HEK293T (cell line): ENCODE measurements at regions not wholly inside any gene's neighbourhood (a gene's known extent, or its start where the extent isn't known, plus 50 kb on each side); places are given as distances from the start of the nearest gene placed in this dataset.

Experiments used
- CTCF ChIA-PET: fragments of 350-600 bp; formaldehyde crosslinking; extraction: SDS; loops from one replicate; lab custom pipeline; 2021; ENCODE audit warnings: antibody characterized with exemption, inconsistent platforms; lab: Yijun Ruan, JAX
- POLR2A ChIA-PET: fragments of 350-600 bp; formaldehyde crosslinking; extraction: SDS; loops from one replicate; lab custom pipeline; 2020; ENCODE audit warnings: antibody characterized with exemption, inconsistent platforms; lab: Yijun Ruan, JAX
- DNase-seq: peaks from one replicate; pipeline ENCODE4 v3.0.0; 2012; ENCODE audit warnings: mixed read lengths; ENCODE audit errors: extremely low spot score
- ARNT ChIP-seq: fragments of 450-650 bp; IDR thresholded peaks from 2 replicates; pipeline ENCODE4 v1.6.1; 2017; ENCODE audit warnings: mild to moderate bottlenecking
- BHLHE40 ChIP-seq: fragments of 450-650 bp; IDR thresholded peaks from 2 replicates; pipeline ENCODE4 v1.6.1; 2016; ENCODE audit warnings: mild to moderate bottlenecking, moderate library complexity, borderline replicate concordance
- CTBP1 ChIP-seq: fragments of 450-650 bp; IDR thresholded peaks from 2 replicates; pipeline ENCODE4 v1.6.1; 2016; ENCODE audit warnings: borderline replicate concordance
- ELF4 ChIP-seq: fragments of 450-650 bp; IDR thresholded peaks from 2 replicates; pipeline ENCODE4 v1.6.1; 2017; ENCODE audit warnings: antibody characterized with exemption
- FOXA1 ChIP-seq: fragments of 450-650 bp; IDR thresholded peaks from 2 replicates; pipeline ENCODE4 v1.6.1; 2016; ENCODE audit warnings: mild to moderate bottlenecking
- FOXK2 ChIP-seq: fragments of 450-650 bp; IDR thresholded peaks from 2 replicates; pipeline ENCODE4 v1.6.1; 2016; ENCODE audit warnings: mild to moderate bottlenecking
- FOXM1 ChIP-seq: fragments of 450-650 bp; IDR thresholded peaks from 2 replicates; pipeline ENCODE4 v1.6.1; 2017; ENCODE audit warnings: mild to moderate bottlenecking, borderline replicate concordance
- HDGF ChIP-seq: fragments of 450-650 bp; IDR thresholded peaks from 2 replicates; pipeline ENCODE4 v1.6.1; 2017; ENCODE audit warnings: antibody characterized with exemption, borderline replicate concordance
- L3MBTL2 ChIP-seq: fragments of 450-650 bp; conservative IDR thresholded peaks from 2 replicates; pipeline ENCODE4 v1.6.1; 2016; ENCODE audit warnings: mild to moderate bottlenecking
- LEF1 ChIP-seq: fragments of 450-650 bp; IDR thresholded peaks from 2 replicates; pipeline ENCODE4 v1.6.1; 2017; ENCODE audit warnings: mild to moderate bottlenecking, borderline replicate concordance
- NFRKB ChIP-seq: fragments of 450-650 bp; IDR thresholded peaks from 2 replicates; pipeline ENCODE4 v1.6.1; 2016; ENCODE audit warnings: mild to moderate bottlenecking, moderate library complexity
- SP1 ChIP-seq: fragments of 450-650 bp; IDR thresholded peaks from 2 replicates; pipeline ENCODE4 v1.6.1; 2017
- SUZ12 ChIP-seq: fragments of 450-650 bp; IDR thresholded peaks from 2 replicates; pipeline ENCODE4 v1.6.1; 2016; ENCODE audit warnings: mild to moderate bottlenecking
- TARDBP ChIP-seq: fragments of 450-650 bp; IDR thresholded peaks from 2 replicates; pipeline ENCODE4 v1.6.1; 2016
- ZNF384 ChIP-seq: fragments of 450-650 bp; IDR thresholded peaks from 2 replicates; pipeline ENCODE4 v1.6.1; 2016
- TF ChIP-seq, protein P1 (sequence below): fragments of 450-650 bp; IDR thresholded peaks from 2 replicates; pipeline ENCODE4 v1.6.1; 2016

DNA sequence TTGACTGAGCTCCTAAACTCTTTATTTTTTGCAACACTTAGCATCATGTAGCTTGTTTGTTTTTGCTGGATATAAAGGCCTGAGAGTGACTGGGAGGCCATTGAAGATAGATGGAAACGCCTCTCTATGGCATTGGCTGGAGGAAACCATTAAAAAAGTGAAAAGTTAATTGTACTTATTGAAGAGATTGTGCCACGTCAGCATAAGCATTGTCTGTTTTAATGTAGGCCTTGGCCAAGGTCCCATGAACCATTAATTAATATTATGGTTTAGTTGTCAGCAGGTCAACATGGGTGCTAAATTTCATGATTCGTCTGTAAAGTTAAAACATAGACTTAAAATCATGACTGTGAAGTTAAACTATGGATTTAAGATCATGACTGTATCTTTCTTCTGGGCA, 178.6 kb downstream of the GATA3 start:
- no peak for TF ChIP-seq ARNT
- TF ChIP-seq, protein P1, sequence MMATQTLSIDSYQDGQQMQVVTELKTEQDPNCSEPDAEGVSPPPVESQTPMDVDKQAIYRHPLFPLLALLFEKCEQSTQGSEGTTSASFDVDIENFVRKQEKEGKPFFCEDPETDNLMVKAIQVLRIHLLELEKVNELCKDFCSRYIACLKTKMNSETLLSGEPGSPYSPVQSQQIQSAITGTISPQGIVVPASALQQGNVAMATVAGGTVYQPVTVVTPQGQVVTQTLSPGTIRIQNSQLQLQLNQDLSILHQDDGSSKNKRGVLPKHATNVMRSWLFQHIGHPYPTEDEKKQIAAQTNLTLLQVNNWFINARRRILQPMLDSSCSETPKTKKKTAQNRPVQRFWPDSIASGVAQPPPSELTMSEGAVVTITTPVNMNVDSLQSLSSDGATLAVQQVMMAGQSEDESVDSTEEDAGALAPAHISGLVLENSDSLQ, result 0 out of 2 replicates have a peak, but pooled peaks have one; percentile 22
- TF ChIP-seq HDGF, result no peak
- no peak for DNase-seq
- CTCF ChIA-PET, result no interaction called here
- POLR2A ChIA-PET, result no interaction called here

DNA sequence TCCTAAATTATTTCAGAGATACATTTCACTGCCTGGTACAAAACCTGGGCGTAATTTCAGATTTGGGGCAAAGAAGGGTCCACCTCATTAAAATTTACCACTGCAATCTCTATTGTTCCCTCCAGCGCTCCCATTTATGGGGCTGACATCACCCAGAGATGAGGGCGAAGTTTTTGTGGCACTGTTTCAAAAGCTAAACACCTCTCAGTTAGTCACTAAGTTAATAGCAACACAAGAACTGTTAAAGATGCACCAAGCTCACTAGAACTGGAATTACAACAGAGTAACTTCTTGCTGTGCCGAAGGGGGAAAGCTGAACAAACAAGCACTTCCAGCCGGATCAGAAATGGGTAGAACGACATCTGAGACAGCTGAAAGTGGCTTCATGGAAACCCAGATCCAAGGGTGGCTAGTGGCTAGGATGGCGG, 179.4 kb downstream of the GATA3 start:
- no peak for DNase-seq
- TF ChIP-seq CTBP1, result no peak
- TF ChIP-seq ZNF384, result no peak
- ChIA-PET CTCF (no interaction called here), POLR2A (no interaction called here)

DNA sequence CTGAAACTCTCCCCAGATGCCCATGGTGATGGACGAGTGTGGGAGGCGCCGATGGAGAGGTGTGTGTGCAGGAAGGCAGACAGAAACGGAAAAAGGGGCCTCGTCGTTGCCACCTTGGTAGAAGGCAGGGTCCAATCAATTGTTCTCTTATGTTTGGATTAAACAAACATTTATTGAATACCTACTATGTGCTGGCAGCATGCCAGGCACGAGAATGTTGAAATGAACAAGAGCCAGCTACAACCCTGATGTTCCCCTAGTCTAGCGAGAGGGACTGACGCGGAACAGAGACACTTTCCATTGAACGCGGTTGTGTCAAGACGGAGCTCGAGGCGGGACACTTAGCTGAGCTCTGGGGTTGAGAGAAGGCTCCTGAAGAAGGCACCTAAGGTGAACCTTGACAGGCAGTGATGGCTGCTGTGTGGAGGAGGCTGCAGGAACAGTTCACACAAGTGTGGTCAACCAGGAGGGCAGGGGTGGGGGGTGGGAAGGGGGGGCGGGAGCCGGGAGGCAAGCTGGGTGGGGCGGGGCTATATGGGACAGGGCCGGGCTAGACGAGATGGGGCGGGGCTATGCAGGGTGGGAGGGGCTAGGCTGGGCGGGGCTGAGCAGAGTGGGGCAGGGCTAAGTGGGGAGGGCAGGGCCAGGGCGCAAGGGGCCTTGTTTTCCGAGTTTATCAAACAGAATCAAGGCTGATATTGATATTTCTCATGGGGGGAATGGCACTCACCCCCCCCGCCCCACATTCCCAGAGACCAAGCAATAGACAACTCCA, 181.0 kb downstream of the GATA3 start:
- POLR2A ChIA-PET, result no interaction called here
- CTCF ChIA-PET, result interaction anchor here (0.7 kb wide), 1 partner anchor 53 kb away, joined by 3 read pairs; no protein-coding TSS in a partner anchor
- no peak for TF ChIP-seq ELF4
- no peak for TF ChIP-seq ZNF384
- no peak for TF ChIP-seq LEF1
- TF ChIP-seq HDGF, result no peak
- TF ChIP-seq, protein P1, result no peak
- TF ChIP-seq FOXK2, result no peak
- no peak for TF ChIP-seq TARDBP
- no peak for TF ChIP-seq ARNT
- TF ChIP-seq BHLHE40, result no peak
- TF ChIP-seq SP1, result no peak
- no peak for TF ChIP-seq FOXM1
- TF ChIP-seq L3MBTL2, result no peak
- peak; percentile 42 for DNase-seq

DNA sequence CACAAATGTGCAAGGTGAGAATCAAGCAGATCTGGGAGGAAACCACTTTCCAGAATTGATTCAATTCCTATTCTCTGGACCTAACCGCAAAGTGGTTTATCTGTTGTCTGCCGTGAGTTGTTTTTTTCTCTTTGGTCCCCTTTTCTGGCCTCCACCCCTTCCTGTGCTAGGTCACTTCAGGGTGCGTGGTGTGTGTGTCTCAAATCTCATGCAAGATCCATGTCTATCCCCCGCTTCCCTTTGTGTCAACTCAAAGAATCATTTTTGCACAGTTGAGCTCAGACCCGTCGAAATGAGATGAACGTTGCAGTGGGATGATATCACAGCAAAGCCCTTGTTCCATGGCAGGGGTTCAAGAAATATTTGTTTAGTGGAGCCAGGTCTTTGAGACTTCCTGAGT, 184.5 kb downstream of the GATA3 start:
- TF ChIP-seq, protein P1, result no peak
- no peak for TF ChIP-seq NFRKB
- TF ChIP-seq LEF1, result no peak
- TF ChIP-seq SP1, result no peak
- no peak for TF ChIP-seq SUZ12
- CTCF ChIA-PET, result no interaction called here
- POLR2A ChIA-PET, result no interaction called here
- DNase-seq, result no peak

- no peak for DNase-seq
- ChIA-PET CTCF (no interaction called here), POLR2A (no interaction called here)
- TF ChIP-seq TARDBP (no peak), CTBP1 (no peak), SUZ12 (no peak), ELF4 (no peak), SP1 (no peak), ZNF384 (no peak), BHLHE40 (no peak), ARNT (no peak), L3MBTL2 (no peak), HDGF (no peak), FOXA1 (no peak), NFRKB (no peak), FOXK2 (no peak), LEF1 (no peak)
- TF ChIP-seq, protein P1, result no peak
Observed at GRCh38 chr10:8240861-8241260, 186.4 kb downstream of the GATA3 start.

GRCh38 chr10:8242295-8242872, 187.9 kb downstream of the GATA3 start:
- no peak for TF ChIP-seq TARDBP
- TF ChIP-seq, protein P1, result no peak
- no peak for TF ChIP-seq FOXA1
- TF ChIP-seq BHLHE40, result no peak
- no peak for TF ChIP-seq ZNF384
- no peak for TF ChIP-seq SUZ12
- TF ChIP-seq CTBP1, result no peak
- TF ChIP-seq SP1, result no peak
- no peak for TF ChIP-seq NFRKB
- no peak for TF ChIP-seq FOXK2
- no peak for TF ChIP-seq LEF1
- TF ChIP-seq L3MBTL2, result no peak
- TF ChIP-seq HDGF, result no peak
- no peak for TF ChIP-seq ARNT
- no peak for TF ChIP-seq ELF4
- TF ChIP-seq FOXM1, result no peak
- CTCF ChIA-PET, result no interaction called here
- no peak for DNase-seq
- POLR2A ChIA-PET, result no interaction called here
